Loucy (cell line): ENCODE measurements at regions not wholly inside any gene's neighbourhood (a gene's known extent, or its start where the extent isn't known, plus 50 kb on each side); places are given as distances from the start of the nearest gene placed in this dataset.

Experiments used
- H2AFZ ChIP-seq: fragments of 200-600 bp; sonication (generic); 2 replicates; pipeline ENCODE4 v1.6.0; 2016; ENCODE audit warnings: antibody characterized with exemption, mild to moderate bottlenecking, low read length, moderate library complexity
- H3F3A ChIP-seq: fragments of 200-600 bp; 2 replicates; pipeline ENCODE4 v1.6.0; 2016; ENCODE audit warnings: antibody characterized with exemption, low read depth, mild to moderate bottlenecking
- H3K27me3 ChIP-seq: fragments of 200-600 bp; sonication (generic); 2 replicates; pipeline ENCODE4 v1.6.1; 2014; ENCODE audit warnings: low read length, mild to moderate bottlenecking; ENCODE audit not compliant: insufficient read depth, poor library complexity, severe bottlenecking
- H3K36me3 ChIP-seq: fragments of 200-600 bp; sonication (generic); 2 replicates; pipeline ENCODE4 v1.6.1; 2016; ENCODE audit warnings: low read length; ENCODE audit not compliant: insufficient read depth
- H3K4me1 ChIP-seq: fragments of 200-600 bp; sonication (generic); 2 replicates; pipeline ENCODE4 v1.5.1; 2014; ENCODE audit warnings: low read length, mild to moderate bottlenecking; ENCODE audit not compliant: insufficient read depth, poor library complexity, severe bottlenecking
- H3K4me2 ChIP-seq: fragments of 200-600 bp; sonication (generic); 2 replicates; pipeline ENCODE4 v1.6.0; 2014; ENCODE audit warnings: antibody characterized with exemption, low read length, low read depth, mild to moderate bottlenecking; ENCODE audit not compliant: poor library complexity, severe bottlenecking
- H3K4me3 ChIP-seq: fragments of 200-600 bp; sonication (generic); 2 replicates; pipeline ENCODE4 v1.5.1; 2014; ENCODE audit warnings: low read length, mild to moderate bottlenecking, mixed read lengths; ENCODE audit not compliant: poor library complexity, severe bottlenecking
- H3K79me2 ChIP-seq: fragments of 200-600 bp; sonication (generic); 2 replicates; pipeline ENCODE4 v1.6.1; 2014; ENCODE audit warnings: low read length; ENCODE audit not compliant: insufficient read depth
- H3K9ac ChIP-seq: fragments of 200-600 bp; sonication (generic); 2 replicates; pipeline ENCODE4 v1.6.0; 2014; ENCODE audit warnings: mild to moderate bottlenecking, low read depth, low read length, moderate library complexity; ENCODE audit not compliant: poor library complexity, severe bottlenecking
- H3K9me2 ChIP-seq: fragments of 200-600 bp; sonication (generic); replicated peaks from 2 replicates; pipeline ENCODE4 v1.6.1; 2016; ENCODE audit warnings: low read depth, low read length, mixed read lengths
- H3K9me3 ChIP-seq: fragments of 200-600 bp; sonication (generic); 2 replicates; pipeline ENCODE4 v1.6.1; 2014; ENCODE audit warnings: mild to moderate bottlenecking, antibody characterized with exemption, low read length, low read depth; ENCODE audit not compliant: insufficient read depth
- H4K20me1 ChIP-seq: fragments of 200-600 bp; sonication (generic); 2 replicates; pipeline ENCODE4 v1.6.0; 2014; ENCODE audit warnings: antibody characterized with exemption, low read length, mild to moderate bottlenecking; ENCODE audit not compliant: insufficient read depth, poor library complexity, severe bottlenecking
- CTCF ChIP-seq: fragments of 200-600 bp; sonication (generic); conservative IDR thresholded peaks from 2 replicates; pipeline ENCODE4 v1.5.1; 2014; ENCODE audit warnings: mild to moderate bottlenecking, antibody characterized with exemption, low read length
- EZH2phosphoT487 ChIP-seq: fragments of 200-600 bp; IDR thresholded peaks from 2 replicates; pipeline ENCODE4 v1.6.1; 2018; ENCODE audit warnings: antibody characterized with exemption, mild to moderate bottlenecking, moderate library complexity, borderline replicate concordance

- Histone ChIP-seq H2AFZ (no peak overlapping the region), H3K36me3 (no peaks in the 10 kb centered on the region), H3K4me2 (no peak overlapping the region), H3K27me3 (no peaks in the 10 kb centered on the region), H3K9me3 (peaks cover 13% of the 10 kb centered on the region; the same call in 1 of the 2 replicates), H3F3A (no peaks in the 10 kb centered on the region), H3K9me2 (no peaks in the 10 kb centered on the region), H3K4me3 (no peak overlapping the region), H3K79me2 (no peaks in the 10 kb centered on the region), H3K9ac (no peak overlapping the region), H4K20me1 (no peaks in the 10 kb centered on the region), H3K4me1 (no peaks in the 10 kb centered on the region)
- TF ChIP-seq CTCF, result no peak
- no peak for TF ChIP-seq EZH2phosphoT487
These were observed 58.5 kb upstream of the TTC34 start for GRCh38 chr1:2859881-2860430.

DNA sequence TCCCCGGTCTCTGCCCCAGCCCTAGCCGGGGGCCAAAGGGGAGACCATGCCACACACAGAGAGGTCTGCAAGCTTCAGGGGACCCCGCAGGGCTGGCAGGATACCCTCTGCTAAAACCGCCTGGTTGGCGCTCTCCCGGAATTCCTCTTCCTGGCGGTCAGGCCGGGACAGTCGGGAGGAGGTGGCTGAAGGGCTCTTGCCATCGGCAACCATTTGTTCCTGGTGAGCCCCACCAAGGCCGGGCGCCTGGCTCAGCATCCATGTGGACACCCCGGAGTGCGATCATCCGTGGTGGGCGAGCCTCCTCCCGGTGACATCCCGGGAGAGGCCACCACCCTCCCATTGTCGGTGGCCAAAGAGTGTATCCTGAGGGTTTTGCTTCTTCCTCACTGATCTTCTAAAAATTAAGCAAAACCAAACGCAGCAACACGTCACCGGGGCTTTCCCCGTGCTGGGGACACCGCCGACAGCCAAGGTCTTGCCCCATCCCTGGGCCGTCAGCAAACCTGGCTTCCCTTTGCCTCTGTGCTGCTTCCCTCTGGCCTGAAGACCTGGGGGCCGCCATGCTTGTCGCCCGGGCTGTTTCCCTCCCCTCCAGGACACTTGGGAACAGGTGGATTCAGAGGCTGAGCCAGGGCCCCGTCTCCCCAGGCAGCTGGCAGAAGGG lies 59.1 kb upstream of the TTC34 start:
- Histone ChIP-seq H3K79me2 (no peaks in the 10 kb centered on the region), H3K27me3 (no peaks in the 10 kb centered on the region), H3K4me1 (no peaks in the 10 kb centered on the region), H3K4me2 (no peak overlapping the region), H3F3A (no peaks in the 10 kb centered on the region), H3K4me3 (no peak overlapping the region), H3K9me3 (peaks cover 13% of the 10 kb centered on the region; the same call in 1 of the 2 replicates), H2AFZ (no peak overlapping the region), H3K9ac (no peak overlapping the region), H3K36me3 (no peaks in the 10 kb centered on the region), H4K20me1 (no peaks in the 10 kb centered on the region), H3K9me2 (no peaks in the 10 kb centered on the region)
- TF ChIP-seq EZH2phosphoT487 (no peak), CTCF (no peak)

GRCh38 chr1:2861143-2861987 lies 59.9 kb upstream of the TTC34 start:
- Histone ChIP-seq H3K9me3 (peaks cover 13% of the 10 kb centered on the region; the same call in 1 of the 2 replicates), H3K4me1 (no peaks in the 10 kb centered on the region), H3K4me3 (no peak overlapping the region), H3F3A (no peaks in the 10 kb centered on the region), H2AFZ (no peak overlapping the region), H3K36me3 (no peaks in the 10 kb centered on the region), H3K9ac (no peak overlapping the region), H3K4me2 (no peak overlapping the region), H3K27me3 (no peaks in the 10 kb centered on the region), H3K9me2 (no peaks in the 10 kb centered on the region), H3K79me2 (no peaks in the 10 kb centered on the region), H4K20me1 (no peaks in the 10 kb centered on the region)
- no peak for TF ChIP-seq CTCF
- no peak for TF ChIP-seq EZH2phosphoT487
